ENCODE measurements at regions not wholly inside any gene's neighbourhood (a gene's known extent, or its start where the extent isn't known, plus 50 kb on each side); places are given as distances from the start of the nearest gene placed in this dataset.

DNA sequence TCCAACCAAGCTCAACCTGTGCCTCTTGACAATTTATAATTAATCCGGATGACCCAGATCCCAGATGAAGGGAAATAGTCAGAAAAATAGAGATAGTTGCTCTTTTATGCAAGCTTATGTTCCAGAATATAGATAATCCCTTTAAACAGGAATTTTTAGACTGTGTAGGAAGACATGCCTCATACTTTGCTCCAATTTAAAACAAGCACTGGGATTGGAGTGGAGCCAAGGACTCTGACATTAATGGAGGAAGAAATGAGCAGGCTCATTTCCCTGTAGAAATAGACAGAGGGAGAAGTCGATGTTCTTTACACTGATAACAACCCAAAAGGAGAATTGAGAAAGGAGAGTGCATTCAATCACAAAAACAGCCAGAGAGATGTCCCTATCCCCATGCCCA is 70.1 kb upstream of the LRRC55 start:
- TF ChIP-seq POLR2AphosphoS5 (IDR thresholded peaks at IDR 0.05): no peak
- TF ChIP-seq, protein P1, sequence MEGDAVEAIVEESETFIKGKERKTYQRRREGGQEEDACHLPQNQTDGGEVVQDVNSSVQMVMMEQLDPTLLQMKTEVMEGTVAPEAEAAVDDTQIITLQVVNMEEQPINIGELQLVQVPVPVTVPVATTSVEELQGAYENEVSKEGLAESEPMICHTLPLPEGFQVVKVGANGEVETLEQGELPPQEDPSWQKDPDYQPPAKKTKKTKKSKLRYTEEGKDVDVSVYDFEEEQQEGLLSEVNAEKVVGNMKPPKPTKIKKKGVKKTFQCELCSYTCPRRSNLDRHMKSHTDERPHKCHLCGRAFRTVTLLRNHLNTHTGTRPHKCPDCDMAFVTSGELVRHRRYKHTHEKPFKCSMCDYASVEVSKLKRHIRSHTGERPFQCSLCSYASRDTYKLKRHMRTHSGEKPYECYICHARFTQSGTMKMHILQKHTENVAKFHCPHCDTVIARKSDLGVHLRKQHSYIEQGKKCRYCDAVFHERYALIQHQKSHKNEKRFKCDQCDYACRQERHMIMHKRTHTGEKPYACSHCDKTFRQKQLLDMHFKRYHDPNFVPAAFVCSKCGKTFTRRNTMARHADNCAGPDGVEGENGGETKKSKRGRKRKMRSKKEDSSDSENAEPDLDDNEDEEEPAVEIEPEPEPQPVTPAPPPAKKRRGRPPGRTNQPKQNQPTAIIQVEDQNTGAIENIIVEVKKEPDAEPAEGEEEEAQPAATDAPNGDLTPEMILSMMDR (IDR thresholded peaks at IDR 0.05): no peak

All from sigmoid colon (tissue), 4 donors.